A673 (cell line): ENCODE measurements at regions not wholly inside any gene's neighbourhood (a gene's known extent, or its start where the extent isn't known, plus 50 kb on each side); places are given as distances from the start of the nearest gene placed in this dataset.

Experiments
- CTCF ChIP-seq: fragments of 300-800, 200-600 bp; sonication (generic); conservative IDR thresholded peaks from 2 replicates; pipeline ENCODE4 v1.5.1; 2017; ENCODE audit warnings: low read depth, mild to moderate bottlenecking, antibody characterized with exemption, low read length, moderate library complexity, mixed read lengths
- EZH2 ChIP-seq: fragments of 200-600 bp; sonication (generic); IDR thresholded peaks from 2 replicates; pipeline ENCODE4 v1.6.1; 2017; ENCODE audit warnings: borderline replicate concordance, low read depth, mild to moderate bottlenecking, mixed read lengths, antibody characterized with exemption, low read length; ENCODE audit not compliant: poor library complexity, severe bottlenecking

- TF ChIP-seq CTCF, result no peak
- TF ChIP-seq EZH2, result no peak
These were observed 940.8 kb downstream of the SLC6A15 start for GRCh38 chr12:83971781-83972180.
